ENCODE measurements at regions not wholly inside any gene's neighbourhood (a gene's known extent, or its start where the extent isn't known, plus 50 kb on each side); places are given as distances from the start of the nearest gene placed in this dataset.

DNA sequence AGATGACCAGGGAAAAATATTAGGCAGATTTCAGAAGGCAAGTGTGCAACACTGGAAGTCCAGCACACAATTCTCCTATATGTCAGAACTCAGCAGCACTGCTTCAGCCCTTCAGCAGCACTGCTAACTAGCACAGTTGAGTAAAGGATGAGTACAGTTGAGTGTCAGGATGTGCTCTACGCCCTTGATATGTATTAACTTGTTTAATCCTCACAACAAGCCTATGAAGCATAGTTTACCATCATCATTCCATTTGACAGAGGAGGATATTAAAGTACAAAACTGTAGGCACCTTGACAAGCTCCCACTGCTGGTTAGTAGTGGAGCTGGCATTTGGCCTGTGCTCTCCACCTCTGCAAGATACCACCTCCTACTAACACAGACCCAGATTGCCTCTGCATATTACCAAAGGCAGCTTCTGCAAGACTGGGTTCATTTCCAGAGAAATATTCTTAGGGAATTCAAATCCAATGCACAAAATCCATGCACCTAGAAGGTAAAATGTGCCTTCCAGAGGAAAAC is 230.8 kb downstream of the ANAPC1 start:
- no peak for DNase-seq

DNA sequence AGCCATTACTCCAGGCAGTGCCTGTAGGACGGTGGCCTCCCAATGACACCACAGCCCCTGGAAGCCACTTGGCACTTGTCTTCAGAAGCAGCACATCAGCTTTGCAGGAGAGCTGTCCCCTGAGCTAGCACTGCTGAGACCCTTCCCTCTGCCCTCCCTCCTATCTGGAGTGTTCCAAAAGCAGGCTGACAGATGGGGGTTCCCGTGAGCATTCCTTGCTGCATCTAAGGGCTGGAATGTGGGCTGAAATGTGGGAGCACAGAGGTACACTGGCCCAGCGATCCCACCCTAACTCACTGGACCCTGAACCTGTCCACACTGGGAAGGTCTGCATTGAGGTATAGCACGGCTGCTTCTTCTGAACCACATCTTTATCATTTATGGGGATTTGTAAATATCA is 230.1 kb downstream of the ANAPC1 start:
- DNase-seq, result no peak

- no peak for DNase-seq
These were observed 229.2 kb downstream of the ANAPC1 start for GRCh38 chr2:111654829-111655228.

DNA sequence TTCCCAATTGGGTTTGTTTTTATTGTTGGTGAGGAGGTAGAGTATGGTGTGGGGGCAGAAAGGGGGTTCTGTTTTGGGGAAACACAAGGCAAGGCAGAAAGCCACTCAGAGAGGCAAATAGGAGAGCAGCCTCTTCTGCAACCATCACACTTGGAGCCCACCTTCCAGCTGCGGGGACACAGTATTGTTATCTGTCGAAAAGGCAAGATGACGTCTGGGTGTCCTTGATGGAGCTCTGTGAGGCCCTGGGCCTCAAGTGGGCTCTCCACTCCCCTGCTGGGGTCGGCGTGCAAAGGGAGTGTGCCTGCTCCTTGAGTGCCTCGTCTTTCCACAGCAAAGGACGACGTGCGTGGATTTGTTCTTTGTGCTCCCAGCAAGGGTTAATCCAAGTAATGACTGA is 227.6 kb downstream of the ANAPC1 start:
- DNase-seq, result no peak

- DNase-seq, result no peak
These were observed 227.1 kb downstream of the ANAPC1 start for GRCh38 chr2:111656894-111657293.

- no peak for DNase-seq
These were observed 226.5 kb downstream of the ANAPC1 start for GRCh38 chr2:111657351-111657975.

DNA sequence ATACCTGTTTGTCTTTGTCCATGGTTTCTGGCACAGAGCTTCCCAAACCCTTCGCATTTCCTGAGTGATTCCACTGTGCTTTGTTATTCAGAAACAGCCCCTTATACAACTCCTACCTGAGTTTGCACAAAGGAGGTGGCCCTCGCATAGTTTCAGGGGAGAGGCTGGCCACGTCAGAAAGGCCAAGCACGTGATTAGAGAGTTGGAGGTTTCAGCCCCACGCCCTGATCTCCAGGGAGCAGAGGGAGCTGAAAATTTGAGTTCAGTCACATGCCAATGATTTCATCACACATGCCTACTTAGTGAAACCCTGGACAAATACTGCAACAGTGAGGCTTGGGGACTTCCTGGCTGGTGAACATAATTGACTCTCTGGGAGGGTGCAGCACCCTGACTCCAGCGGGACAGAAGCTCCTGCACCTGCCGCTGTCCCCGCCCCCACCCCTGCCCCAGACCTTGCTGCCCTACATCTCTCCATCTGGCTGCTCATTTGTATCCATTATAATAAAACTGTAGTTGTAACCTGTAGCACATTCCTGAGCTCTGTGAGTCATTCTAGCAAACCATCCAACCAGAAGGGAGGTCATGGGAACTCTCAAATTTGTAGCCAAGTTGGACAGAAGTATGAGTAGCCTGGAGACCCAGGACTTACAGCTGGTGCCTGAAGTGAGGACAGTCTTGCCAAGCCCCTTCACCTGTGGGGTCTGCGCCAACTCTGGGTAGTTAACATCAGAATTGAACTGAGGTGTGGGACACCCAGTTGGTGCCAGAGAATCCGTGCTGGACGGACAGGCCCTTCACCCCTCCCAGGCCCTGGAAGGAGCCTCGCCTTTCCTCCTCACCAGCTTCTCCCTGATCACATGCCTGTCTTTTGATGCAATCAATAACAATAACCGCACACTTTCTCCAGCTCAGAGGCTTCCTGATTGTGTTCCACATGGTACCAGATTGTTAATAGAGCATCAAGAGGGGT is 224.3 kb downstream of the ANAPC1 start:
- DNase-seq, result peak; percentile 61

DNA sequence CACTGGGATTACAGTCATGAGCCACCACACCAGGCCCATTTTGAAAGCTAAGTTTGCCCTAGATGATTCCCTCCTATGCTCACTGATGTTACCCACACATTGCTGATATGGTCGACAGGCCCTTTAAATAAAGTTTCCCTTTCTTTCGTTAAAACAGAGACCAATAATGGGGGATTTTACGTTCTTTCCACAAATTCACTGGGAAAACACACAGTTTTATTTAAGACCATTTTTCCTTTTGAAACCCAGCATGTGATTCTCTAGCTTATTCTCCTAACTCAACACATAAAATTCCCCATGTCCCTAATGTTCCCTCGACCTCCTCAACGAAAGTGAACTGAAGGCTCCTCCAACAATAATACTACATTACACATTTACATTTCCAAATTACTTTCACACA is 223.2 kb downstream of the ANAPC1 start:
- DNase-seq, result no peak

DNA sequence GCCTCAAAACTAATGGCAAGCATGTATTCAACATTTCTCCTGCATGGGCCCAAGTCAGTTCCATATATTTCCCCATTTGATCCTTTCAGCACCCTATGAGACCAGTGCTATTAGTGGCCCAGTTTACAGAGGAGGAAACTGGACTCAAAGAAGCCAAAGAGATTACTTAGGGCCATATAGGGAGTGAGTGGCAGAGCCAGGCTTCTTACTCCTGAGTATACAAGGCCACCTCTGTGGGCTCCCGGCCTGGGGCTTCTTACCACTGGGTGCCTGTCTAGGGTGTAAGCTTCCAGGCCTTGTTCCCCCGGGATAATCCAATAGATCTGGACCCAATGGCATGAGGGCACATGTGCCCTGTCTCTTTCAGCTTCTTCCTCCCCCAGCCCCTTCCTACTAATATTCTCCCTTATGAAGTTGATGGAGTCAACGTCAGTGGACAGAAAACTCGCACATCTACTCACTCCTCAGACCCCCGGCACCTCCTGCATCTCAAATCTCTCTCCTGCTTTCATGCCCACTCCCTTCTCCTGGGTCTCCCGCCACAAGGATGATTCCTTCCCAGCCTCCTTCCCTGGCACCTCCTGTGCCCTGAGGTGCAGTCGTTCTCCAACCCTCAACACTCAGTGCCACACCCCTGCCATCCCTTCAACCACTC is 222.6 kb downstream of the ANAPC1 start:
- DNase-seq, result no peak

- DNase-seq, result no peak
These were observed 221.8 kb downstream of the ANAPC1 start for GRCh38 chr2:111662039-111662770.

GRCh38 chr2:111662771-111663470 is 221.1 kb downstream of the ANAPC1 start:
- no peak for DNase-seq

DNA sequence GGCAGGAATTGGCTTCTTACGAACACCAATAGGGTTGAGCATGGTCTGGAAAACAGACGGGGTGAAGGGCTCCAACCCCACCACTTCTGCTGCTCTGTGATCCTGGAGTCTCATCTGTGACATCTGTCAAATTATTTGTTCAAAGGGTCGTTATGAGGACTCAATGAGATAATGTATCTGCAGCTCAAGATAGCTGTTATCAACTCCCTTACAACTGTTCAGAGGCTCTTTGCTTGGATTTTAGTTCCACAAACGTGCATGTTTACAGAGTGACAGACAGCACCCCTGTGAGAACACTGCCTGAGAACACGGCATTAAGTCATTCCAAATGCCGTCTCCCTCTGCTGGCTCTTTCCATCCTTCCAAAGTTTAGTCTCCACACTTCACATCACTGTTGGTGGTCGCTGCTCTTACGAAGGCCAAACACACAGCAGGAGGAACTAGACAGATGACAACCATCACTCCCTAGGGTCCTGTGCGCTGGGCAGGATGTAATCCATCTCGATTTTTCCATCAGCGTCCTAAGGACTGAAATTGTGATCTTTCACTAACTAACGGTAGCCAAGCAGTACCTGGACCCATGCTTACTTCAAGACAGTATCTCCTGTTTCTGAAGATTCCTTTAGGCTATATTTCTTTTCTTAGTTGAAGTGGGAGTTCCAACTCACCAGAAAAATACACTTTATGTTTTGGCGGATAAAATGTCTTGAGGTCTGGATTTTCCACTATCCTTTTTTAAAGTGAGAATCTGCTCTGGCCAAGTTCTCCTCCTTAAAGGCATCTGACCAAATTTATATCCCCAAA is 220.3 kb downstream of the ANAPC1 start:
- no peak for DNase-seq

DNA sequence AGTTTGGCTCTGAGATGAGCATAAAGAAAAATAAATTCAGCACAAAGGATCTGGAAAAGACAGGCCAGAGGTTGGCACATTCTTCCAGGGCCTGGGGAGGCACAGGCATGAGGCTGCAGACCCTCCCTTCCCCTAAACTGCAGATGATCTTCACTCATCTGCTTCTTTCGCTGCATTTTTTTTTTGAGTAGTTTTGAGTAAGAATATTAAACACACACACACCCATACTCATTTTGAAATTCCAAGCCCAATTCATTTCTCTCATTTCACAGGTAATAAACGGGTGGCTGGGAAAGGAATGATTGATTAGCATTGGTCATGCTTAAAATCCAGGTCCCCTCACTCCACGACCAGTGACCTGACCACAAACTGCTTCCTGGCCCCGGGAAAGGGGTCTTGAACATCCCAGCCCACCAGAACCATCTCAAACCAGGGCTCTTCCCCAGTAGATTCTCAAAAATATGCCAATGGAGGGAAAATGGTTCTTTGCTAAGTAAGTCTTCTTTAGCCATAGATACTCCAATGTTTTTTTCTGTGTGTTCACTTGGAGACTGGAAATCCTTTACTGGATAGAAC is 219.6 kb downstream of the ANAPC1 start:
- no peak for DNase-seq

DNA sequence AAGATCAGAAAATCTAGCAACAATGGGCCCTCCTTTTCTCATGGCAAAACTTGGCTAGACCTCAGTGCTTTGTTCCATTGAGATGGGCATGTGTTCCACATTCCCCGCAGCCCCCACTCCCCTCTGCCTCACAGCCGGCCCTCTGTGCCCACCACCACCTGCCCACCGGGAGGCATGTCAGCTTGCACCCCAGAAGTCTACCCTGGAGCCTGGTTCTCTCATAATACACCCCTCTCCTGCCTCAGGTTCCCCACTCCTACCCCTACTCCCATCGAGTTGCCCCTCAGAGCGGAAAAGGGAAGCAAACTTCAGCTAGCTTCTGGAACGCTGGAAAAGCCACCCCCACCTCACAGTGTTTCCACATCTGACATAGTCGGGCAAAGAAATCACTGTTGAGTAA is 219.0 kb downstream of the ANAPC1 start:
- DNase-seq, result no peak

- no peak for DNase-seq
These were observed 218.4 kb downstream of the ANAPC1 start for GRCh38 chr2:111665551-111666116.

DNA sequence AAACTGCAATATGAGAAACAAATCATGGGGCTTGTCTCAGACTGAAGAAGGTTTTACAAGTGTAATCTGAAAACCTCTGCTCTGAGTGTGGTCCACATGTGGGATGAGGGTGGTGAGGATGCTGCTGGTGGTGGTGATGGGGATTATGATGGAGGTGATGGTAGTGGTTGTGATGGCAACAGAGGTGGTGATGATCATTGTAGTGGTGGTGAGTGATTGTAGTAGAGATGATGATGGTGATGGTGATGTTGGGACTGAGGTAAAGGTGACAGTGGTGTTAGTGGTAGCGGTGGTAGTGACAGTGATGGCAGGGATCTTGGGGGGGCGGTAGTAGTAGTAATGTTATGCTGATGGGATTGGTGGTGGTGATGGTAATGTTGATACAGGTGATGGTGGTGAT is 217.8 kb downstream of the ANAPC1 start:
- DNase-seq, result no peak

GRCh38 chr2:111667001-111667400 is 217.0 kb downstream of the ANAPC1 start:
- no peak for DNase-seq

DNA sequence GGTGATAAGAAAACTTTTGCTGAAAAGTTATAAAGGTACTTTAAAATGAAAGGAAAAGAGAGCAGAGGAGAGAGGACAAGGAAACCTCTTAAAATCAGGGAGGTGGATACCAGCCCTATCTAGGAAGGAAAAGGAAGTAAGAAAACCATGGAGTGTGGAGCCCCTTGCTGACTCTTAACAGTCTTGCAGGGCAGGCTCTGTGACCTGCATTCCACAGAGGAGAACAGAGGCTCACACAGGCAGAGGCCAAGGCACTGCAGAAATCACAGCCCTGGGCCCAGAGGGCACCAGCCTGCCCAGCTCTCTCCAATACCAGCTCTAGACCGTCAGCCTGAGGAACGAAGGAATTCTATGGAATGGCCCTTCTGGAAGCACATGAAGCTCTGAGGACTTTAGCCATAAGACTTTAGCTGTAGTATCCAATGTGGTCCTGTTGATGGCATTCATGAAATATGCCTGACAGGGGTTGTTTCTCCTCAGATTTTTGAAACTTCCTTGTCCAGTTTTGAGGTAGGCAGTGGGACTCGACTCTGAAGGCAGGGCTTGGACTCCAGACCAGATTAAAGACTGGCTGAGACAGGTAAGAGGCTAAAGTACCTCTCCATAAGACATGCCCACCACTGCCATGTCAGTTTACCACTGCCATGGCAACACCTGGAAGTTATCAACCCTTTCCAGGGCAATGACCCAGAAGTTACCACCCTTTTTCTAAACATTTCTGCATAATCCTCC is 216.3 kb downstream of the ANAPC1 start:
- no peak for DNase-seq

- DNase-seq, result no peak
These were observed 215.7 kb downstream of the ANAPC1 start for GRCh38 chr2:111668274-111668616.

Measured in right kidney (tissue), 1 donor.